Neural crest cell (in vitro differentiated cells): ENCODE measurements at regions not wholly inside any gene's neighbourhood (a gene's known extent, or its start where the extent isn't known, plus 50 kb on each side); places are given as distances from the start of the nearest gene placed in this dataset.
A peak's percentile ranks its signal among the peaks of the same experiment; 100 is the strongest.

ENCODE experiments used
- DNase-seq: peaks from one replicate; pipeline ENCODE4 v3.0.0; 2021; ENCODE audit warnings: low read depth, mixed read lengths, low spot score
- H3K27ac Mint-ChIP-seq: one replicate; pipeline ENCODE4 v1.8.0; 2021; ENCODE audit warnings: mild to moderate bottlenecking, mixed read lengths; ENCODE audit not compliant: unreplicated experiment
- H3K27me3 Mint-ChIP-seq: 2 replicates; pipeline ENCODE4 v1.8.0; 2021; ENCODE audit warnings: low read depth, mild to moderate bottlenecking, mixed read lengths
- H3K36me3 Mint-ChIP-seq: 2 replicates; pipeline ENCODE4 v1.8.0; 2021; ENCODE audit warnings: low read depth, mild to moderate bottlenecking, mixed read lengths
- H3K4me1 Mint-ChIP-seq: 2 replicates; pipeline ENCODE4 v1.8.0; 2021; ENCODE audit warnings: mixed read lengths
- H3K4me3 Mint-ChIP-seq: one replicate; pipeline ENCODE4 v1.8.0; 2021; ENCODE audit warnings: mild to moderate bottlenecking, mixed read lengths
- H3K9me3 Mint-ChIP-seq: 2 replicates; pipeline ENCODE4 v1.8.0; 2021; ENCODE audit warnings: mixed read lengths
- TF ChIP-seq, protein P1 (sequence below): fragments of 200-600 bp; sonication (generic); conservative IDR thresholded peaks from 2 replicates; pipeline ENCODE4 v1.5.0; 2021; ENCODE audit warnings: antibody characterized with exemption, mild to moderate bottlenecking

GRCh38 chr1:4476394-4476793 lies 178.0 kb upstream of the AJAP1 start:
- Mint-ChIP-seq H3K9me3 (peaks cover 5% of the 10 kb centered on the region), H3K36me3 (no peaks in the 10 kb centered on the region), H3K4me3 (no peak overlapping the region)

GRCh38 chr1:4481451-4481850 lies 173.0 kb upstream of the AJAP1 start:
- H3K9me3 Mint-ChIP-seq: no peaks in the 10 kb centered on the region
- no peak overlapping the region for H3K27ac Mint-ChIP-seq
- peaks cover 5% of the 10 kb centered on the region for H3K4me1 Mint-ChIP-seq
- DNase-seq: no peak
- H3K4me3 Mint-ChIP-seq: no peak overlapping the region
- TF ChIP-seq, protein P1, sequence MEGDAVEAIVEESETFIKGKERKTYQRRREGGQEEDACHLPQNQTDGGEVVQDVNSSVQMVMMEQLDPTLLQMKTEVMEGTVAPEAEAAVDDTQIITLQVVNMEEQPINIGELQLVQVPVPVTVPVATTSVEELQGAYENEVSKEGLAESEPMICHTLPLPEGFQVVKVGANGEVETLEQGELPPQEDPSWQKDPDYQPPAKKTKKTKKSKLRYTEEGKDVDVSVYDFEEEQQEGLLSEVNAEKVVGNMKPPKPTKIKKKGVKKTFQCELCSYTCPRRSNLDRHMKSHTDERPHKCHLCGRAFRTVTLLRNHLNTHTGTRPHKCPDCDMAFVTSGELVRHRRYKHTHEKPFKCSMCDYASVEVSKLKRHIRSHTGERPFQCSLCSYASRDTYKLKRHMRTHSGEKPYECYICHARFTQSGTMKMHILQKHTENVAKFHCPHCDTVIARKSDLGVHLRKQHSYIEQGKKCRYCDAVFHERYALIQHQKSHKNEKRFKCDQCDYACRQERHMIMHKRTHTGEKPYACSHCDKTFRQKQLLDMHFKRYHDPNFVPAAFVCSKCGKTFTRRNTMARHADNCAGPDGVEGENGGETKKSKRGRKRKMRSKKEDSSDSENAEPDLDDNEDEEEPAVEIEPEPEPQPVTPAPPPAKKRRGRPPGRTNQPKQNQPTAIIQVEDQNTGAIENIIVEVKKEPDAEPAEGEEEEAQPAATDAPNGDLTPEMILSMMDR: no peak
- peaks cover 2% of the 10 kb centered on the region for H3K27me3 Mint-ChIP-seq
- H3K36me3 Mint-ChIP-seq: no peaks in the 10 kb centered on the region

More at GRCh38 chr1:4476394-4476793, 178.0 kb upstream of the AJAP1 start:
- Mint-ChIP-seq H3K27ac (no peak overlapping the region), H3K27me3 (peaks cover 2% of the 10 kb centered on the region), H3K4me1 (no peaks in the 10 kb centered on the region)
- TF ChIP-seq, protein P1: no peak
- no peak for DNase-seq

GRCh38 chr1:4482526-4482925 lies 171.9 kb upstream of the AJAP1 start:
- TF ChIP-seq, protein P1: no peak
- H3K9me3 Mint-ChIP-seq: no peaks in the 10 kb centered on the region
- no peak for DNase-seq
- H3K36me3 Mint-ChIP-seq: no peaks in the 10 kb centered on the region
- H3K27ac Mint-ChIP-seq: no peak overlapping the region
- H3K4me1 Mint-ChIP-seq: peaks cover 5% of the 10 kb centered on the region
- peaks cover 2% of the 10 kb centered on the region for H3K27me3 Mint-ChIP-seq
- no peak overlapping the region for H3K4me3 Mint-ChIP-seq

DNA sequence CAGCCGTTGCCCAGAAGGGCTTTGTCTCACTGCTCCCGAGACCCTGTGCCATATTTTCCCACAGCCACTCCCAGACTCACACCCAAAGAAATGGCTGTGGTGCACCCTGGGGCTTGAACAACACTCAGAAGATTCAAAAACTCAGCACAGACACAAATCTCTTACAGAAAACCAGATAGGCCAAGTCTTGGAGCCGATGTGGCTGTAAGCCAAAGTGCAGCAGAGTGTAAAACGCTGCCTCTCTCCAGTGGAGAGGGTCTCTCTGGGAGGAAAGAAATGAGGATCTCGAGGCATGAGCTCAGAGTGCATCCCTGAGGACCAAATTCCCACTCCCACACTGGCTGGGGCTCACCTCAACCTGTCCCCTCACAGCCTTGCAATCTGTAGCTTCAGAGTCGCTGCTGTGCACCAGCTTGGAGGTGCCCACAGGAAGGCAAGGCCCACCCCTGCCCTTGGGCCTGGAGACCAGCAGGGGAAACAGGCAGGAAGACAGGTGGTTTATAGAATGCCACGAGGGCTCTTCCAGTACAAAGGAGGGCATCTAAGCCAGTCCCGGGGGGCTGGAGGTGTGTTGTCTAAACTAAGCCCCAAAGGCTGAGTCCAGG lies 171.3 kb upstream of the AJAP1 start:
- H3K4me3 Mint-ChIP-seq: no peak overlapping the region
- H3K9me3 Mint-ChIP-seq: no peaks in the 10 kb centered on the region
- DNase-seq: no peak
- H3K27me3 Mint-ChIP-seq: peaks cover 2% of the 10 kb centered on the region
- no peaks in the 10 kb centered on the region for H3K36me3 Mint-ChIP-seq
- peak overlapping the region; percentile 50 for H3K27ac Mint-ChIP-seq
- peaks cover 5% of the 10 kb centered on the region for H3K4me1 Mint-ChIP-seq
- TF ChIP-seq, protein P1: no peak

DNA sequence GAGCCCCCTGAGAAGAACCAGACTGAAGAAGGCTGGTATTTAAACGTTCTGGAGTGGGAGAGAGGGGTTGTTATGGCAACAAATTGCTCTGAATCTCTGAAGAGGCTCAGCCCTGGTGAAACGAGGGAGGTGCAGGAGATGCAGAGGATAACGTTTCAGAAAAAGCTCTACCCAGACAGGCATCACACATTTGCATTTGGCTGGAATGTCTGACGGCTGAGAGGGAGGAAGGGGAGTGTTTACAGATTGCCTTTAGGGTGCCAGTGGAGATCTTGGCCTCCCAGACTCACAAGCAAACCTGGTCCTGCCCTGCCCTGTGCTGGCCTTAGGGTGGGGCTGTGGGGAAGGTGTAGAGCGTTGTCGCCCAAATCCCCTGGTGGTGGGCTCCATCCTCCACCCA lies 169.0 kb upstream of the AJAP1 start:
- H3K36me3 Mint-ChIP-seq: no peaks in the 10 kb centered on the region
- no peaks in the 10 kb centered on the region for H3K9me3 Mint-ChIP-seq
- H3K4me3 Mint-ChIP-seq: no peak overlapping the region
- no peak overlapping the region for H3K27ac Mint-ChIP-seq
- H3K27me3 Mint-ChIP-seq: peaks cover 1% of the 10 kb centered on the region
- H3K4me1 Mint-ChIP-seq: peaks cover 5% of the 10 kb centered on the region
- TF ChIP-seq, protein P1: no peak
- no peak for DNase-seq
